MM.1S (cell line): ENCODE measurements at regions not wholly inside any gene's neighbourhood (a gene's known extent, or its start where the extent isn't known, plus 50 kb on each side); places are given as distances from the start of the nearest gene placed in this dataset.

Experiments
- CTCF ChIP-seq: fragments of 300-600 bp; sonication (generic); IDR thresholded peaks from 2 replicates; pipeline ENCODE4 v1.5.1; 2016; ENCODE audit warnings: antibody characterized with exemption, low read length, mixed read lengths
- EZH2 ChIP-seq: fragments of 300-600 bp; sonication (generic); optimal IDR thresholded peaks from 2 replicates; pipeline ENCODE3; 2017; ENCODE audit warnings: low read depth, mild to moderate bottlenecking, antibody characterized with exemption, low read length, mixed read lengths
- EZH2phosphoT487 ChIP-seq: fragments of 300-600 bp; sonication (generic); IDR thresholded peaks from 2 replicates; pipeline ENCODE4 v1.6.1; 2018; ENCODE audit warnings: antibody characterized with exemption, low read length

- TF ChIP-seq CTCF (no peak), EZH2phosphoT487 (no peak), EZH2 (no peak)
Measured at GRCh38 chr12:105814283-105814682, 324.5 kb downstream of the NUAK1 start.
